Stomach (tissue), 4 donors: ENCODE measurements at regions not wholly inside any gene's neighbourhood (a gene's known extent, or its start where the extent isn't known, plus 50 kb on each side); places are given as distances from the start of the nearest gene placed in this dataset.

Experiments used
- EP300 ChIP-seq: sonication (generic); formaldehyde crosslinking; IDR thresholded peaks from one replicate; pipeline ENCODE4 v1.6.1; 2017; ENCODE audit warnings: antibody characterized with exemption
- POLR2A ChIP-seq, 4 donors: fragments of 450-650 bp; IDR thresholded peaks; one replicate each; pipeline ENCODE4 v1.6.1; 2016; ENCODE audit warnings: antibody characterized with exemption in 4 of 4, control low read depth in 2 of 4, mild to moderate bottlenecking in 1 of 4, moderate library complexity in 1 of 4
- POLR2AphosphoS5 ChIP-seq, 3 donors: sonication (generic); formaldehyde crosslinking; IDR thresholded peaks; one replicate each; pipeline ENCODE4 v1.6.1; 2016; ENCODE audit warnings: antibody characterized with exemption in 3 of 3
- TF ChIP-seq, protein P1 (sequence below), 7 experiments: fragments of 450-650 bp in 4 of 7; fragments of 200-600 bp in 3 of 7; sonication (generic) in 3 of 7; IDR thresholded peaks; one replicate each; pipeline ENCODE4 v1.5.1; 2016 to 2019; ENCODE audit warnings: antibody characterized with exemption in 7 of 7, control low read depth in 2 of 7, mild to moderate bottlenecking in 1 of 7

DNA sequence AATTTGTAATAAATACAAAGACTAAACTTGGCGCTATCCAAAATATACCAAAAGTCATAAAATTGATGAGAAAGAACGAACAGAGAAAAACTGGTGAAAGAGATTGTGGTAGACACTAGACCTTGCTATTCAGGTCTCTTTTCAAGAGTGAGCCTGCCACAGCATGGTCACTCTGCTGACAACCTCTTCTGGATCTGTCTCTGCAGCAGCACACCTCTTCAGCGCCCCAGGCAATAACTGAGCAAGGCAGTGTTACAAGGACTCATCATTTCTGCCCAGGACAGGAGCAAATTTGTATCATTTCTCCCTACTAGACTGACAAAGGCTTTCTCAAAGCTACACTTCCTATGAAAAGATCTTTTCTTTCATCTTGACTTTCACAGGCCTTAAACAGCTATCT, 976.0 kb downstream of the DNAJB9 start:
- TF ChIP-seq, protein P1, sequence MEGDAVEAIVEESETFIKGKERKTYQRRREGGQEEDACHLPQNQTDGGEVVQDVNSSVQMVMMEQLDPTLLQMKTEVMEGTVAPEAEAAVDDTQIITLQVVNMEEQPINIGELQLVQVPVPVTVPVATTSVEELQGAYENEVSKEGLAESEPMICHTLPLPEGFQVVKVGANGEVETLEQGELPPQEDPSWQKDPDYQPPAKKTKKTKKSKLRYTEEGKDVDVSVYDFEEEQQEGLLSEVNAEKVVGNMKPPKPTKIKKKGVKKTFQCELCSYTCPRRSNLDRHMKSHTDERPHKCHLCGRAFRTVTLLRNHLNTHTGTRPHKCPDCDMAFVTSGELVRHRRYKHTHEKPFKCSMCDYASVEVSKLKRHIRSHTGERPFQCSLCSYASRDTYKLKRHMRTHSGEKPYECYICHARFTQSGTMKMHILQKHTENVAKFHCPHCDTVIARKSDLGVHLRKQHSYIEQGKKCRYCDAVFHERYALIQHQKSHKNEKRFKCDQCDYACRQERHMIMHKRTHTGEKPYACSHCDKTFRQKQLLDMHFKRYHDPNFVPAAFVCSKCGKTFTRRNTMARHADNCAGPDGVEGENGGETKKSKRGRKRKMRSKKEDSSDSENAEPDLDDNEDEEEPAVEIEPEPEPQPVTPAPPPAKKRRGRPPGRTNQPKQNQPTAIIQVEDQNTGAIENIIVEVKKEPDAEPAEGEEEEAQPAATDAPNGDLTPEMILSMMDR (IDR thresholded peaks at IDR 0.05): no peak
- TF ChIP-seq EP300 (no peak), POLR2AphosphoS5 (IDR thresholded peaks at IDR 0.05) (no peak), POLR2A (IDR thresholded peaks at IDR 0.05) (no peak)
